ENCODE measurements at regions not wholly inside any gene's neighbourhood (a gene's known extent, or its start where the extent isn't known, plus 50 kb on each side); places are given as distances from the start of the nearest gene placed in this dataset.

GRCh38 chr2:107393516-107393915 is 433.2 kb upstream of the RGPD4 start:
- FAIRE-seq = no peak

- FAIRE-seq = no peak
These were observed 428.0 kb upstream of the RGPD4 start for GRCh38 chr2:107398683-107399082.

- FAIRE-seq = no peak
These were observed 424.4 kb upstream of the RGPD4 start for GRCh38 chr2:107402330-107402729.

- FAIRE-seq = no peak
These were observed 421.4 kb upstream of the RGPD4 start for GRCh38 chr2:107405261-107405660.

- no peak for FAIRE-seq
These were observed 419.7 kb upstream of the RGPD4 start for GRCh38 chr2:107407017-107407416.

GRCh38 chr2:107407974-107408373 is 418.7 kb upstream of the RGPD4 start:
- FAIRE-seq = no peak

- no peak for FAIRE-seq
These were observed 415.4 kb upstream of the RGPD4 start for GRCh38 chr2:107411267-107411666.

GRCh38 chr2:107412209-107412904 is 414.3 kb upstream of the RGPD4 start:
- FAIRE-seq = no peak

- no peak for FAIRE-seq
These were observed 413.7 kb upstream of the RGPD4 start for GRCh38 chr2:107412981-107413380.

- no peak for FAIRE-seq
These were observed 412.3 kb upstream of the RGPD4 start for GRCh38 chr2:107414376-107414775.

GRCh38 chr2:107418708-107419107 is 408.0 kb upstream of the RGPD4 start:
- no peak for FAIRE-seq

- FAIRE-seq = no peak
These were observed 407.5 kb upstream of the RGPD4 start for GRCh38 chr2:107419191-107419590.

- no peak for FAIRE-seq
These were observed 397.9 kb upstream of the RGPD4 start for GRCh38 chr2:107428781-107429180.

- FAIRE-seq = no peak
These were observed 396.7 kb upstream of the RGPD4 start for GRCh38 chr2:107430006-107430405.

- no peak for FAIRE-seq
These were observed 396.0 kb upstream of the RGPD4 start for GRCh38 chr2:107430596-107431266.

GRCh38 chr2:107436281-107436680 is 390.4 kb upstream of the RGPD4 start:
- FAIRE-seq = no peak

GRCh38 chr2:107437265-107437664 is 389.4 kb upstream of the RGPD4 start:
- FAIRE-seq = peak; percentile 99

GRCh38 chr2:107437807-107438206 is 388.9 kb upstream of the RGPD4 start:
- FAIRE-seq = no peak

GRCh38 chr2:107448160-107448559 is 378.5 kb upstream of the RGPD4 start:
- no peak for FAIRE-seq

- no peak for FAIRE-seq
These were observed 365.4 kb upstream of the RGPD4 start for GRCh38 chr2:107461301-107461700.

GRCh38 chr2:107462181-107462580 is 364.5 kb upstream of the RGPD4 start:
- no peak for FAIRE-seq

- FAIRE-seq = no peak
These were observed 360.5 kb upstream of the RGPD4 start for GRCh38 chr2:107466241-107466640.

- FAIRE-seq = no peak
These were observed 359.5 kb upstream of the RGPD4 start for GRCh38 chr2:107466984-107467773.

- no peak for FAIRE-seq
These were observed 357.2 kb upstream of the RGPD4 start for GRCh38 chr2:107469437-107469995.

Data from TTC549 (cell line).